Panc1 (cell line): ENCODE measurements at regions not wholly inside any gene's neighbourhood (a gene's known extent, or its start where the extent isn't known, plus 50 kb on each side); places are given as distances from the start of the nearest gene placed in this dataset.

ENCODE experiments used
- ATAC-seq: fragments of 200-7000 bp; cut with Tn5 transposase; 2 replicates; pipeline ENCODE4 v1.9.1; 2020; ENCODE audit warnings: mild to moderate bottlenecking, moderate library complexity
- BruUV-seq: library from RNA; stranded (reverse); fragments of 400-500 nt; replicated peaks from 2 replicates; lab custom pipeline; 2021; lab: Mats Ljungman, UMichigan
- CTCF ChIA-PET: fragments of 300-600 bp; sonication (Branson Sonifier 250); formaldehyde crosslinking; loops from one replicate; lab custom pipeline; 2022; ENCODE audit warnings: antibody characterized with exemption; lab: Charles Lee
- POLR2A ChIA-PET: fragments of 300-600 bp; sonication (Branson Sonifier 250); formaldehyde crosslinking; loops from one replicate; lab custom pipeline; 2022; ENCODE audit warnings: antibody characterized with exemption; lab: Charles Lee
- DNase-seq: peaks from one replicate; pipeline ENCODE4 v3.0.0-alpha.2; 2010; ENCODE audit warnings: low read depth, low spot score
- H3K27ac ChIP-seq: 2 replicates; pipeline ENCODE4 v1.5.1; 2011; ENCODE audit warnings: mild to moderate bottlenecking, low read length, inconsistent platforms
- H3K27me3 ChIP-seq: fragments of 200-500 bp; sonication (Bioruptor generic); 2 replicates; pipeline ENCODE4 v1.6.0; 2014; ENCODE audit warnings: low read length, inconsistent platforms; ENCODE audit not compliant: control insufficient read depth, insufficient read depth
- H3K36me3 ChIP-seq: fragments of 200-500 bp; sonication (Bioruptor generic); 2 replicates; pipeline ENCODE4 v1.5.1; 2014; ENCODE audit warnings: inconsistent platforms, mild to moderate bottlenecking, low read length, moderate library complexity; ENCODE audit not compliant: control insufficient read depth, insufficient read depth
- H3K4me1 ChIP-seq: 2 replicates; pipeline ENCODE4 v1.5.1; 2011; ENCODE audit warnings: inconsistent platforms, mild to moderate bottlenecking, low read length, moderate library complexity; ENCODE audit not compliant: control insufficient read depth, insufficient read depth
- H3K4me3 ChIP-seq, 2 experiments: 2 replicates each; pipeline ENCODE4 v1.5.1; 2011 to 2012; ENCODE audit warnings: low read depth in 2 of 2, low read length in 2 of 2, mild to moderate bottlenecking in 2 of 2, inconsistent platforms in 1 of 2, moderate library complexity in 1 of 2
- H3K9me3 ChIP-seq: fragments of 200-500 bp; sonication (Bioruptor generic); 2 replicates; pipeline ENCODE4 v1.5.1; 2014; ENCODE audit warnings: low read depth, mild to moderate bottlenecking, inconsistent platforms, low read length, moderate library complexity; ENCODE audit not compliant: control insufficient read depth, insufficient read depth
- CTCF ChIP-seq: fragments of 450-650 bp; IDR thresholded peaks from 2 replicates; pipeline ENCODE4 v1.5.1; 2017; ENCODE audit warnings: mild to moderate bottlenecking
- POLR2AphosphoS5 ChIP-seq: IDR thresholded peaks from 2 replicates; pipeline ENCODE4 v1.6.1; 2012; ENCODE audit warnings: mild to moderate bottlenecking, low read depth, low read length, moderate library complexity
- REST ChIP-seq, 2 experiments: IDR thresholded peaks; 2 replicates each; pipeline ENCODE4 v1.6.1; 2011 to 2012; ENCODE audit warnings: low read depth in 2 of 2, control low read depth in 1 of 2, low read length in 1 of 2, mild to moderate bottlenecking in 1 of 2, moderate library complexity in 1 of 2; ENCODE audit not compliant: insufficient read depth in 1 of 2
- SIN3A ChIP-seq: IDR thresholded peaks from 2 replicates; pipeline ENCODE4 v1.6.1; 2012; ENCODE audit warnings: low read depth, mild to moderate bottlenecking, low read length, moderate library complexity, borderline replicate concordance; ENCODE audit not compliant: insufficient read depth
- TCF7L2 ChIP-seq: IDR thresholded peaks from 2 replicates; pipeline ENCODE4 v1.6.1; 2011; ENCODE audit warnings: mild to moderate bottlenecking, low read depth, low read length, inconsistent platforms
- in situ Hi-C: cut with HindIII; loops from 2 replicates; pipeline ENCODE4 v1.10.0; 2016; ENCODE audit warnings: low sequenced_read_pairs, low pct_unique_long_range_greater_than_20kb
- intact Hi-C: fragments of 100-400 bp; cut with micrococcal nuclease; formaldehyde crosslinking; loops from one replicate; pipeline ENCODE4 v1.10.0; 2022; ENCODE audit not compliant: unreplicated experiment

GRCh38 chr13:59126474-59126873 lies 1037.3 kb downstream of the DIAPH3 start:
- POLR2A ChIA-PET: no interaction called here
- H3K27me3 ChIP-seq: no peaks in the 10 kb centered on the region
- no TSS peak for BruUV-seq
- no peaks in the 10 kb centered on the region for H3K36me3 ChIP-seq
- H3K9me3 ChIP-seq: no peaks in the 10 kb centered on the region
- DNase-seq: no peak
- no peak for ATAC-seq
- H3K4me3 ChIP-seq: no peak overlapping the region
- CTCF ChIA-PET: no interaction called here
- TF ChIP-seq TCF7L2: no peak
- no peak for TF ChIP-seq POLR2AphosphoS5
- TF ChIP-seq SIN3A: no peak
- no peak for TF ChIP-seq REST (IDR thresholded peaks at IDR 0.05; ENCODE audit: insufficient read depth in 1 of 2, low read depth in 2 of 2, low read length in 1 of 2)
- TF ChIP-seq CTCF: no peak
- in situ Hi-C loops (no loop called here), intact Hi-C loops (no loop called here)
- H3K4me1 ChIP-seq: no peaks in the 10 kb centered on the region
- no peak overlapping the region for H3K27ac ChIP-seq

GRCh38 chr13:59133903-59134302 lies 1029.8 kb downstream of the DIAPH3 start:
- TF ChIP-seq CTCF (no peak), POLR2AphosphoS5 (no peak), REST (IDR thresholded peaks at IDR 0.05; ENCODE audit: insufficient read depth in 1 of 2, low read depth in 2 of 2, low read length in 1 of 2) (no peak), TCF7L2 (no peak), SIN3A (no peak)
- H3K27ac ChIP-seq: no peak overlapping the region
- POLR2A ChIA-PET: no interaction called here
- H3K27me3 ChIP-seq: no peaks in the 10 kb centered on the region
- in situ Hi-C loops: no loop called here
- H3K4me3 ChIP-seq: no peak overlapping the region
- no peak for DNase-seq
- H3K4me1 ChIP-seq: no peaks in the 10 kb centered on the region
- no peaks in the 10 kb centered on the region for H3K36me3 ChIP-seq
- CTCF ChIA-PET: no interaction called here
- intact Hi-C loops: no loop called here
- no TSS peak for BruUV-seq
- ATAC-seq: no peak
- no peaks in the 10 kb centered on the region for H3K9me3 ChIP-seq
